Right atrium auricular region (tissue), 2 donors: ENCODE measurements at regions not wholly inside any gene's neighbourhood (a gene's known extent, or its start where the extent isn't known, plus 50 kb on each side); places are given as distances from the start of the nearest gene placed in this dataset.

Experiments
- DNase-seq: peaks from one replicate; pipeline ENCODE4 v3.0.0-alpha.2; 2019; ENCODE audit warnings: low spot score
- H3K27ac ChIP-seq, 2 donors: fragments of 200-600 bp; sonication (generic); 1 replicate in 1 of 2; 2 replicates in 1 of 2; pipeline ENCODE4 v1.5.1; 2016 to 2019
- H3K27me3 ChIP-seq, 2 donors: fragments of 200-600 bp; sonication (generic); one replicate each; pipeline versions ENCODE4 v1.5.1 to v1.6.0; 2017 to 2019
- H3K36me3 ChIP-seq: fragments of 200-600 bp; sonication (generic); one replicate; pipeline ENCODE4 v1.5.1; 2016
- H3K4me1 ChIP-seq, 2 donors: fragments of 200-600 bp; sonication (generic); one replicate each; pipeline versions ENCODE4 v1.5.1 to v1.6.0; 2017 to 2019
- H3K4me3 ChIP-seq, 2 donors: fragments of 200-600 bp; sonication (generic); 1 replicate in 1 of 2; 2 replicates in 1 of 2; pipeline ENCODE4 v1.5.1; 2017 to 2019; ENCODE audit warnings: mild to moderate bottlenecking in 1 of 2, moderate library complexity in 1 of 2
- H3K9me3 ChIP-seq, 2 donors: fragments of 200-600 bp; sonication (generic); one replicate each; pipeline ENCODE4 v1.5.1; 2019
- TF ChIP-seq, protein P1 (sequence below), 2 donors: fragments of 200-600 bp; sonication (generic); IDR thresholded peaks; one replicate each; pipeline ENCODE4 v1.5.1; 2019; ENCODE audit warnings: antibody characterized with exemption in 2 of 2

DNA sequence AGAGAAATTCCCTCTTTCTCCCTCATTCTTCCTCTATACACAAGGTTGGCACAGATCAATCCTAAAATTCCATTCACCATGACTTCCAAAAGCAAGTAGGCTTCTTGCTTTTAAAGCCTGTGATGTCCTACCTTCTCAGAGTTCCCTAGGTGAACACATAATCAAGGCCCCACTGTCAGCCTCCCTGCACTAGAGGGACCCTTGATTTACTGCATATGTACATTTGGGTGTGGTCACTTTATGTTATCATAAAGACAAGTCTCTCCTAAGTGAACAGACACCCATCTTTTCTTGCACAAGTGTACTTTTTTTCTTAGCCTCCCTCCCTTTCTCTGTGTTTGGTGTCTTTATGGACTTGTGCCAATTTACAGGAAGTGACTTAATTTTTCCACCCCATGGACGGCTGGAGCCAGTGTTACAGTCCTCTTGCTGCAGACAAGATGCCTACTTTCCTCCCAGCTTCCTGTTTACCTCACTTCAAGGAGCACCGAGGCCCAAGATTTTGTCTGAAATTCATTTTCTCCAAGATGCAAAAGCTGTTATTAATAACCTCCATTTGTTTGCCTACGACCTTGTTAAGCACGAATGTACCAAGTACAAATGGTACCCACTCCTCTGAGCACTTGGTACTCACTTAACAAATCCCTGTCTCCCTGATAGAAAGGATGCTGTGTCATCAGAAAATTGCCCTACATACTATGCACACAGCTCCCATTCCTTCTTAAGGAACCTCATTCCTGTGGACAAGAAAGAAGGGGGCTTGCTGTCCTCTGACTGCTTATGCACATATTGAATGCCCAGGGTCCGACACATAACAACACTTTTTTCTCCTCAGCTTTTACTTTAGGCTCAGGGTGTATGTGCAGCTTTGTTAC is 82.8 kb upstream of the SLC44A3 start:
- Histone ChIP-seq H3K27ac (no peak overlapping the region), H3K4me3 (no peak overlapping the region), H3K9me3 (no peaks in the 10 kb centered on the region), H3K27me3 (no peaks in the 10 kb centered on the region), H3K36me3 (no peaks in the 10 kb centered on the region), H3K4me1 (peaks cover 0 to 32% of the 10 kb centered on the region in 2 donors)
- DNase-seq: no peak
- TF ChIP-seq, protein P1, sequence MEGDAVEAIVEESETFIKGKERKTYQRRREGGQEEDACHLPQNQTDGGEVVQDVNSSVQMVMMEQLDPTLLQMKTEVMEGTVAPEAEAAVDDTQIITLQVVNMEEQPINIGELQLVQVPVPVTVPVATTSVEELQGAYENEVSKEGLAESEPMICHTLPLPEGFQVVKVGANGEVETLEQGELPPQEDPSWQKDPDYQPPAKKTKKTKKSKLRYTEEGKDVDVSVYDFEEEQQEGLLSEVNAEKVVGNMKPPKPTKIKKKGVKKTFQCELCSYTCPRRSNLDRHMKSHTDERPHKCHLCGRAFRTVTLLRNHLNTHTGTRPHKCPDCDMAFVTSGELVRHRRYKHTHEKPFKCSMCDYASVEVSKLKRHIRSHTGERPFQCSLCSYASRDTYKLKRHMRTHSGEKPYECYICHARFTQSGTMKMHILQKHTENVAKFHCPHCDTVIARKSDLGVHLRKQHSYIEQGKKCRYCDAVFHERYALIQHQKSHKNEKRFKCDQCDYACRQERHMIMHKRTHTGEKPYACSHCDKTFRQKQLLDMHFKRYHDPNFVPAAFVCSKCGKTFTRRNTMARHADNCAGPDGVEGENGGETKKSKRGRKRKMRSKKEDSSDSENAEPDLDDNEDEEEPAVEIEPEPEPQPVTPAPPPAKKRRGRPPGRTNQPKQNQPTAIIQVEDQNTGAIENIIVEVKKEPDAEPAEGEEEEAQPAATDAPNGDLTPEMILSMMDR (IDR thresholded peaks at IDR 0.05): no peak

GRCh38 chr1:94736549-94736948 is 83.6 kb upstream of the SLC44A3 start:
- Histone ChIP-seq H3K9me3 (no peaks in the 10 kb centered on the region), H3K4me1 (peaks cover 0 to 32% of the 10 kb centered on the region in 2 donors), H3K27me3 (no peaks in the 10 kb centered on the region), H3K27ac (no peak overlapping the region), H3K36me3 (no peaks in the 10 kb centered on the region), H3K4me3 (no peak overlapping the region)
- DNase-seq: no peak
- TF ChIP-seq, protein P1 (IDR thresholded peaks at IDR 0.05): no peak

- H3K4me1 ChIP-seq: peaks cover 0 to 32% of the 10 kb centered on the region in 2 donors
- TF ChIP-seq, protein P1 (IDR thresholded peaks at IDR 0.05): no peak
- no peak overlapping the region for H3K4me3 ChIP-seq
- DNase-seq: no peak
- no peaks in the 10 kb centered on the region for H3K9me3 ChIP-seq
- H3K36me3 ChIP-seq: no peaks in the 10 kb centered on the region
- H3K27me3 ChIP-seq: no peaks in the 10 kb centered on the region
- H3K27ac ChIP-seq: no peak overlapping the region
Observed at GRCh38 chr1:94736073-94736472, 84.1 kb upstream of the SLC44A3 start.

DNA sequence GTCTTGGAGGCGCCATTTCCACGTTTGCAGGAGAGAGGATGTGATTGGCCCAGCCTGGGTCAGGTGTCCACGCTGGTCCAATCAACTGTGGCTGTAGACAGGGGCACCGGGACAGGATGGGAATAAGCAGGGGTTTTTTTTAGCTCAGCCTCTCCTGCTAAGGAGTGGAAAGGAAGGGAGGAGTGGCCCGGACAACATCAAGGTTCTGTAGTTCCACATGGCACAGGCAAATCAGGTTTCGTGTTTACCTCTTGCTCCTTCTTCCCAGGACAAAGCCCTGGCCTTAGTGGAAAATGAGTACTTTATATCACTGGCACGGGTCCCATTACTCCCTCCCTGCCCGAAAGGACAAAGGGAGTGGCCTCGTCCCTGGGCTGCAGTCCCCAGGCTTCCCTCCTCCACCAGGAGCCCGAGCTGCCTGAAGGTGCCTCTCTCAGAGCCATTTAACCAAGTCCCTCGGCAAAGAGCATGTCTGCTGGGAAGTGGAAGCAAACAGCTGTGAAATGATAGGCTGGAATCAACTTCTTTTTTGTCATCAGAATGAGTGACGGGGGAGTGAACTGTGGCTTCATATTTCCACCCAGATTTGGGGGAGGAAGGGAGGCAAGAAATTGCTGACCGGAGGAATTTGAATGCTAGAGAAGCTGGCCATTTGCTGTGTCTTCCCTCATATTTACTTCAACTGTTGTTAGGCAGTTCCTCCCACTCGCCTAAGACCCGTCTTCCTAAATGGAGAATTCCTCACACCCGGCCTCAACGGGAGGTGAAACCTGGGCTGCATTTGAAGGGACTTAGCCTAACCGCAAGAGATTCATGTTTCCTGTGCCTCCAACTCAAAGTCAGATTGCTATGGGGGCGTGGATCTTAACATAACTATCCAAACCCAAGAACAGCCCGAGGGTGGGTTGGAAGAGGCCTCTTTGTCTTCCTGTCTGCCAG is 84.9 kb upstream of the SLC44A3 start:
- H3K4me3 ChIP-seq: peak overlapping the region in 1 of 2 donors; percentile 7

DNA sequence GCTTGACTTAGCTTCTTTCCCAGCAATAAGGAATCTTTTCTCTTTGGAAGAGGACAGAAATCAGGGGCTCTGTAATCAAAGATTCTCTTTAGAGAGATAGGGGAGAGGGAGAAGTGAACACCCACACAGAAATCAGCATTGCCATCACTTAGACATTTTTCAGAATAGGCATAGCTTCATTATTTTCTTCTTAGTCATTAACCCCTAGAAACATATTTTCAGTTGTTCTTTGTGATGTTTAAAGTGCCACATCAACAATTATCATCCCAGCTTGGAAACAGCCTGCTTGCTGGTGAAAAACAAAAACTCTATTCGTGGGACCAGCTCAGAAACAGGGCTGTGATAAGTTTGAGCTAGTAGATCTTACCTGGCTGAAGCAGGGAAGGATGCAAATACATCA is 88.3 kb upstream of the SLC44A3 start:
- H3K27ac ChIP-seq: no peak overlapping the region
- TF ChIP-seq, protein P1 (IDR thresholded peaks at IDR 0.05): no peak

More for the DNA sequence above, 84.9 kb upstream of the SLC44A3 start:
- TF ChIP-seq, protein P1 (IDR thresholded peaks at IDR 0.05): no peak
- Histone ChIP-seq H3K4me1 (peaks cover 0 to 32% of the 10 kb centered on the region in 2 donors), H3K27me3 (no peaks in the 10 kb centered on the region), H3K27ac (peak overlapping the region in 1 of 2 donors; percentile 50), H3K36me3 (no peaks in the 10 kb centered on the region), H3K9me3 (no peaks in the 10 kb centered on the region)
- DNase-seq: no peak

More for the DNA sequence above, 88.3 kb upstream of the SLC44A3 start:
- DNase-seq: no peak
- Histone ChIP-seq H3K4me3 (no peak overlapping the region), H3K4me1 (peaks cover 0 to 27% of the 10 kb centered on the region in 2 donors), H3K36me3 (no peaks in the 10 kb centered on the region), H3K27me3 (no peaks in the 10 kb centered on the region), H3K9me3 (no peaks in the 10 kb centered on the region)
